Posterior vena cava (tissue), 2 donors: ENCODE measurements at regions not wholly inside any gene's neighbourhood (a gene's known extent, or its start where the extent isn't known, plus 50 kb on each side); places are given as distances from the start of the nearest gene placed in this dataset.
"Not testable (repeated sequence)": the region's sequence is repeated elsewhere in the genome, so short reads cannot be mapped to it uniquely, and the experiment has no call there.

ENCODE experiments used
- DNase-seq: peaks from one replicate; pipeline ENCODE4 v3.0.0-alpha.2; 2020; ENCODE audit warnings: low spot score
- intact Hi-C, 2 donors: fragments of 100-400 bp; cut with DNase I; formaldehyde crosslinking; loops; one replicate each; pipeline versions ENCODE4 v1.14.1 to v1.14.2; 2022 to 2023
- donor health status: DM: yes; HTN: yes; CAD: no.
- donor health status: DM: yes; HTN: yes; CAD: no.

DNA sequence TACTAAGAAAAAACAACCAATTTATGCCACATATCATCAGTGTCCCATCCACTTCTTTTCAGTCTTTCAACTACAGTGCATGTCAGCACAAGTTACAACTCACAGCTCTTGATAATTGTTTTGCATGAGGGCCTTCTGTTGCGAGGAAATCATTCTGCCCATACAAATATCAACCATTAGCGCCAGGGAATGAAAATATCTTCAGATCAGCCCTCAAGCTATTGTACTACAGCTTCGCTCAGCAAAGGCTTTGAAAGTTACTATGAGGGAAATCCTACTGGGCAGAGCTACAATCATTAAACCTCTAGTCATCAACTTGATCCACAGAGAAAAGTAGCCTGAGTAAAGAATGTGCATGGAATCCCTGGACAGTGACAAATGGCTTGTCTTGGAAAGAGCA, 1023.6 kb upstream of the HS3ST1 start:
- intact Hi-C loops, result no loop called here
- no peak for DNase-seq

DNA sequence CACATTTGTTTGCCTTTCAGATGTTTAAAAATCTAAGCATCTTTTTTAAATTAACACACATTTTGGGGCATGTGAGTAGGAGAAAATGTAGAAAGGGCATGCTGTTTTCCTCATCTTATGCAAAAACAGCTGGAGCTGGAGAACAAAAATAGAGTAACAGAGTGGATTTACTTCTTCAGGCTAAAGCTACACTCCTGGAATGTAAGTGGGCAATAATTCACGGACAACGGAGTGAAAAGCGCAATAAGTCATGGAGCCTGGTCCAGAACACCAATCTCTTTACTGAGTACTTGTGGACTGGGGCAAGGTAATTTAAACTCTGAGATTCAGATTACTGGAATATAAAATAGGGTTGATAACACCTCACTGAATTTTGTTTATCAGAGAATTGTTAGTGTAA, 1018.8 kb upstream of the HS3ST1 start:
- intact Hi-C loops, result no loop called here

DNA sequence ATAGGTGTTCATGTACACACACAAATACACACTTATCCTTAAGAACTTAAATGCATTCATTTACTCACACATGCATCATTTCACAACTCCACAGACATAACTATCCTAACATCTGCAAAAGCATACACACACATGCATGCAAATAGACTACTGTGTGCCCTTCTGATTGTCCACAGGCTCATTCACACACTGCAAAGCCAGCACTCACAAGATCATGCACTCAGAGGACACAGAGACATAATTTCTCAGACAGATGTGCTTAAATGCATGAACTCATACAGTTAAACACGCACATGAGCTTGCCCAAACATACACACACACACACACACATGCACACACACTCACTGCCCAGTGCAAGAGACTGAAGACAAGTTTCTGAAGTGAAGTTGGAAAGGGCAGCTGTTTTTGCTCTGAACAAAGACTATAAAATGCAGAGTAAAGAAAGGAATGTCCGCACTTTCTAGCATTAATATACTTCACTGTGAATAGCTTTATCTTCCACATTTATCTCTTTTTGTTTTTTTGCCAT, 1018.0 kb upstream of the HS3ST1 start:
- intact Hi-C loops, result no loop called here
- no peak for DNase-seq

More for the DNA sequence above, 1018.8 kb upstream of the HS3ST1 start:
- no peak for DNase-seq

DNA sequence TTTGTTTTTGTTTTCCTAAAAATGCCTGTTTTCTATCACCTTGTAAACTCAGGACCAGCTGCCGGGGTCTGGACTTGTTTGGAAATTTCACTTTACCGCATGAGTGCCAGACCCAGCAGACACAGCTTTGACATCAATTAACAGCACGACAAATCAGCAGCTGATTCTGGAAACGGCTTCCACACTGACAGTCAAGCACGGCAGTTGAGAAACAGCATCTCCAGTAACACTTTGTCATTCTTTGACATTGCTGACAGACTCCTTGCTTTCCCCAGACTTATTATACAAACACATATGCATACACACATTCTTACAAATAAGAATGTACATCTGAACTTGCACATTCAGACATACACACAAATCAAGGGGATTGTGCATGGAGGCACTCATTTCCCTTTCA, 1017.6 kb upstream of the HS3ST1 start:
- DNase-seq, result no peak
- intact Hi-C loops, result no loop called here

DNA sequence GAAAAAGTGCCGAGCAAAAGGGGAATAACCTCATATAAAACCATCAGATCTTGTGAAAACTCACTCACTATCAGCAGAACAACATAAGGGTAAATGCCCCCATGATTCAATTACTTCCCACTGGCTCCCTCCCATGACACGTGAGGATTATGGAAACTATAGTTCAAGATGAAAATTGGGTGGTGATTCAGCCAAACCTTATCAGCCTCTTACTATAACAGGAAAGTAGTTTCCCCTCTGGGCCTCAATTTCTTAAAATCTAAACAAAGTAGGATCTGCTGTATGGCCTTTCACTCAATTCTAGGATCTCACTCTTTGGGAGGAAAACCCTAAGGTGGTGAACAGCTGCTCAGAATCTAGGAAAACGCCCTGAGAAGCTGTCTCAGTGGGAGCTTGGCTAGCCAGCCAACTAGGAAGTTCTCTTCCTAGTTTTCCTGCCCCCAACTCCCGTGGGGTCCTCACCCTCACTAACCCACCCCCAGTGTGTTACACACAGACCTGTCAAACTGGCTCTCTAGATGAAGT, 1017.1 kb upstream of the HS3ST1 start:
- intact Hi-C loops, result no loop called here
- DNase-seq, result no peak

DNA sequence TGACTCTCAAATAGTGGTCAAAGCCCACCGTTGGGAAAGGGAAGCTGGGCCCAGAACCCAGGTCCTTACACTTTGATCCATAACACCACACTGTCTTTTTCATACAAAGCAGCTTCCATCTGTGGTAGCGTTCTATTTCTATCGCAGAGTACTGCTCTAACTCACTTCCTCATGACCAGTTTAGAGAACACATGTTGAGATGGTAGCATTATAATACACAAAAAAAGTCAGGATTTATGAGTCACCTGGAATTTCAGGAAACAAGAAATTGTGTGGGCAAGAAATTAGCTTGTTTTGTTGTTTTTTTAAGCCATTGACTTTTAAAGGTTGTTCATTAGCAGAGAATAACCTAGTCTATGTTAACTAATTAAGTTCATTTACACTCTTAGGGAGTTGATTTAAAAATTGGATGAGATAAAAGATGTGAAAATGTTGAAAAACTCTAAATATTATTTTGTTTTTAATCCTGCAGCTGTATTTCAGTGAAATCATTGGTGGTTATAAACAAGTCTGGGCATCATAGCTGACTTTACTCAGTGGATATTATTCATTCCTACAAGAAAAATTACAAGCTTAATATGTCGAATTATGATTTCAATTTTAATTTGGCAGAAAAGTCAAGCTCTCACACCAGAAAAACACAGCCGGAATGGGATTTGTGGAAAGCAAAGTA, 1011.1 kb upstream of the HS3ST1 start:
- DNase-seq, result no peak
- intact Hi-C loops, result no loop called here

DNA sequence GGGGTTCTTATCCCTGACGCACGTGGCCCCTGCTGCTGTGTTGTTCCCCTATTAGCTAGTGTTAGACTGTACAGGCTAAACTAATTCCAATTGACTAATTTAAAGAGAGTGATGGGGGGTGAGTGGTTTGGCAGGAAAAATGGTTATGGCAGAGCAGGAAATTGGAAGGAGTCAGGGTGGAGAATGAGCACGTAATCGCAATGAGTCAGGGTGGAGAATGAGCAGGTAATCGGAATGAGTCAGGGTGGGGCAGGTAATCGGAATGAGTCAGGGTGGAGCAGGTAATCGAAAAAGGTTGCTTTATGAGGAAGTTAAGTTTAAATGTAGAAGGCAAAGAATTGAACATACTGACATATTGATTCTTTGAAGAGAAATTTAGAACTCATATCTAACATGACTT, 1002.6 kb upstream of the HS3ST1 start:
- DNase-seq, intact Hi-C loops: not testable (repeated sequence)

DNA sequence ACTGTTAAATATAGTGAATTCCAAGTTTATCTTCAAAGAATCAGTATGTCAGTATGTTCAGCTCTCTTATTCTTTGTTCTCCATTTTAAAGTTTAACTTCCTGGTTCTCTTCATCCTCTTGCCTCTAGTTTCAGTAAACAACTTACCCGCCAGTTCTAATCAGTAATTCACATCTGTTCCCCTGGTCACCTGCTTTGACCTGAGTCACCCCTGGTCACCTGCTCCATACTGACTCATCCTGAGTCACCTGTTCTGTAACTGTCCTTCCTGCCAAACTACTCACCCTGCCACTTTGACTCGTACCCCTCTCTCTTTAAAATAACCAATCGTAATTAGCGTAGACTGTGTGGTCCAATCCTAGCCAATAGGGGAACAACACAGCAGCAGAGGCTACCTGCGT, 992.7 kb upstream of the HS3ST1 start:
- intact Hi-C loops, result no loop called here
- DNase-seq, result no peak

DNA sequence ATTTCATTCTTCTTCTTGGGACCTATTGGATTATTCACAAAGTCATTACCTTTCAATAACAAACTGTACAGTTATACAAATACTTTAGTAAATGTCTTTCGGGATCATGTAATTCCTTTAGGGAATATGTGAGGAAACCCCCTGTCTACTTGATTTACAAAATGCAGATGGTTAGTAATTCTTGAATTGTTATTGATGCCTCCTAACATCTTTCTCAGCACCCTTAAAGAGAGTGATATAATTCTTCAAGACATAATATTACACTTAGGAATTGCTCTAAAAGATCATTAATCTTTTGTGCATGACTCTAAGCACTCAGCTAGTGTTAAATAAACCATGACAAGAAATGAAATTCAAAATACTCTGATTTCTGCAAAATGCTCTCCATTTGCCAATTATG, 988.1 kb upstream of the HS3ST1 start:
- intact Hi-C loops, result loop anchor here in 1 of 2 donors (5.0 kb wide), 1 partner anchor 416 kb away; no protein-coding TSS in a partner anchor
- no peak for DNase-seq

DNA sequence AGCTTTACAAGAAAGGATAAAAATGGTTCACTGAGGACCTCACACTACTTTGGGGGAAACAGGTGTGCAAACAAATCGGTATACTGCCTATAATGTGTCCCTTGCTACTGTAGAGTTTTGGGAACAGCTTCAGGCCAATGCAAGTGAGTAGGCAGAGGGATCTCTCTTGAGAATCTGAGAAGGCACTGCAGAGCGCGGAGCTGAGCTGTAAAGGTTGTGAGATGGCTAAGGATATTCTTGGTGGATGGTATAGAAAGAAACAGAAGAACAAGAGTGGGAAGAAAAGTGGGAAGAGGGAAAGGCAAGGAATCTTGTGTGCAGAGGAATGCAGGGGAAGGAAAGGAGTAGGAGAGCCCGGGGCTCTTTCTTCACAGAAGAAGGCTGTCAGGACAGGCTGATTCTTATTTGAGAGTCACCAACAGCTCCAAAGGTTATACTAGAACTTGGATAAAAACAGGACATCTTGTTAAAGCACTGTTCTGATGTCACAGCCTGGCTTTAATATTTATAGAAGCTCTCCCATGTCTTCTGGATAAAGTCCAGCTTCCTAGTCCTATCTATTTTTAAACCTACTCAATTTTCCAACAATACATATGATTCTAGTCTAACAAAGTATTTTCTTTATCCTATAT, 985.6 kb upstream of the HS3ST1 start:
- intact Hi-C loops, result no loop called here
- no peak for DNase-seq

DNA sequence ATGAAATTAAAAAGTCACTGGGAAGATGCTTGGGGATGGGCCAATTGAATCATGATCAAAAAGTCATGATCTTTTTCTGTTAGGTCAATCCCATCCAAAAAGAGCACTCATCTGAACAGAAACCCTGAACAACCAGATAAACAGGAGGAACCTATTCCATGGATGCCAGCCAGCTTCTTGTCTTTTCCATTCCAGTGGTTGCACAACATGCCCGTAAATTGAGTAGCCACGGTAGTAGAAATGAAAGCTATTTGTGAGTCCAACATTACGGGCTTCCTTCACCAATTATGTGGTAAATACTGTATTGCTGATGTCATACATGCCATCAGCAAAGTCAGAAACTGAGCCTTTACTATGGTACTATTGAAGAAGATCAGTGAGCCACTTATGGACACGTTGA, 982.4 kb upstream of the HS3ST1 start:
- intact Hi-C loops, result no loop called here
- no peak for DNase-seq

DNA sequence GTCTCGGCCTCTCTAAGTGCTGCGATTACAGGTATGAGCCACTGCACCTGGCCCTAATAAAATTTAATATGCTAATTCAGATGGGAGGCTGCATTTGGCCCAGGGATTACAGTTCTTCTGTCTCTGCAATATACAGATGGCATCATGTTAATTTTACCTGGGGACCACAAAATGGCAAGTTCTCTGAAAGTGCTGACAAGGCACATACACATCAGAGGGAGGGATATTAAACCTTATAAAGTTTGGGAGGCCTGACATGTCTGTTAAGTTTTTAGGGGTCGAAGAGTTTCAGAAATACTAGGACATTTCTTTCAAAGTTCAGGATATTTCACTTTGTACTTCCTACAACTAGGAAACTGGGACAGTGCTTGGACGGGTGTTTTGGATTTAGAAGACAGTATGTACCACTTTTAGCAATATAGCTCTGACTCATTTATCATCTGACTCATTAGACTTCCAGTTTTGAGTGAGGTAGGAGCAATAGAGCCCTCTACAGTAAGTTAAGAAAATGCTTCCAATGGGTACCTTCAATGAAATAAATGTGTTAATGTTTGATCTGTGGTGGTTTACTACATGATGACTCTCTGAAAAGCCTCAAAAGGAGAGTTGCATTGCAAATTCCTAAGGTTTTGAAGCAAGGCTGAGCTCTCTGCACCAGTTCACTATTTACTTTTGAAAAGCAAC, 981.0 kb upstream of the HS3ST1 start:
- intact Hi-C loops, result no loop called here
- no peak for DNase-seq

DNA sequence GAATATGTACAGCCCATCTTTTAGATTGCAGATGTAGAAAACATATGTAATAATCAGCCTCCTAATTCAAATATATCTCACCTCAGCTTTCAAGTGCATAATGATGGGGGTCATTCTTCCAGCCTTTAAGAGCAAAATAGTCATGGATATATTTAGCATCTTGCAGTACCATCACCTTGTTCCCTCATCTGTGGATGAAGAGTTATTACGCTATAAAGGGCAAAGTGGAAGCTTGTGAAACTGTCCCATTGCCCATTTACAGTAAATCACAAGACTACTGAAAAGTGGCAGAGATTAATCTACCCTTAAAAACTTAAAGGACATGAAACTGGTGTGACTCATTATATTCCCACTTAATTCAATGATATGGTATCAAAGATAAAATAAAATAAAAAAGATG, 979.7 kb upstream of the HS3ST1 start:
- DNase-seq, result no peak
- intact Hi-C loops, result no loop called here

DNA sequence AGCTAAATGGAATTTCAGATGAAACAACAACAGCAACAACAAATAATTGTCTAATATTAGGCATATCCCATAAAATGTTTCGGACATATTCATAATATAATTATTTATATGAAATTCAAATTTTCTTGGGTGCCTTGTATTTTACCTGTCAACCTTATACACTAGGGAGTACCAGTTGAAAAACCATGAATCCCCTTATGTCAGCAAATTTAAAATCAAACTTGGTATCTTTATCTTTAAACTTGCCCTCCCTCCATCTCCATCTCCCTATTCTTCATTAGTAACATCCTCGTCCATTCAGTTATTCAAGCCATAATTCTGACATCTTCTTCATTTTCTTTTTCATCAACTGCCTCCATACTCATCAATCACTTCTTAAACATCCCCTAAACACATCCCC, 974.5 kb upstream of the HS3ST1 start:
- no peak for DNase-seq
- intact Hi-C loops, result no loop called here

DNA sequence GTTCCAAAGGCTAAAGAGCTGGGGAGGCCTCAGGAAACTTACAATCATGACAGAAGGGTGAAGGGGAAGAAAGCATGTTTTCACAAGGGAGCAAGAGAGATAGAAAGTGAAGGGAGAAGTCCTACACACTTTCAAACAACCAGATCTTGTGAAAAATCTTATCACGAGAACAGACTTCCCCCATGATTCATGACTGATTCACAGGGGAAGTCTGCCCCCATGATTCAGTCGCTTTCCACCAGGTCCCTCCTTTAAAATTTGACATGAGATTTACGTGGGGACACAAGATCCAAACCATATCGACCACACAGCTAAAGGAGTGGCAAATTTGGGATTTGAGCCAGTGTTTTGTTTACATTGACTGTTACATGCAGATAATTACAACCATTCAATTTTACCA, 971.1 kb upstream of the HS3ST1 start:
- DNase-seq, result no peak
- intact Hi-C loops, result no loop called here

DNA sequence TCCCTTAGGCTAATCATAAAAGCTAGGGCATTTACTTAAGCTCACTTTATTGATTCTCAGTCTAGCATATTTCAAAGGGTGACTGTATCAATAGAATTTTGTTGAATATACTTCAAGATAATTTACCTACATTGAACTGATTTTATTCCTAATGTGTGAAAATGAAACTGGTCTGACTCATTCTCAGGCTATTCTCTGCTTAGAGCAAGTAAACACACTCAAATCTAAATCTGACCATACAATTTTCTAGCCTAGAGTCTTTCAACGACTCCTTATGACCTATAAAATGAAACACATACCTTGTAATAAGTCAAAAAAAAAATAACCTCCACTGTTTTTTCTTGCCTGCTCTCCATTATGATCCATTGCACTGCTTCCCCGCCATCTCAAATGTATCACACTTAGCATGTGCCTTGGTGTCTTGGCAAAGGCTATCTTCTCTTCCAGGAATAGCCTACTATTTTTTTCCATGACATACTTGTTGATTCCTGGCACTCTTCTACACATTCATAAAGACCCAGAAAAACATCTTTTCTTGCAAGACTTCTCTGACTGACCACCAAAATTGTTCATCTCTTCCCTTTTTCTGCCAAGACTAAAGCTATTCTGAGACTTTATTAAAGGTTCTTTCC, 965.1 kb upstream of the HS3ST1 start:
- DNase-seq, result no peak
- intact Hi-C loops, result no loop called here

DNA sequence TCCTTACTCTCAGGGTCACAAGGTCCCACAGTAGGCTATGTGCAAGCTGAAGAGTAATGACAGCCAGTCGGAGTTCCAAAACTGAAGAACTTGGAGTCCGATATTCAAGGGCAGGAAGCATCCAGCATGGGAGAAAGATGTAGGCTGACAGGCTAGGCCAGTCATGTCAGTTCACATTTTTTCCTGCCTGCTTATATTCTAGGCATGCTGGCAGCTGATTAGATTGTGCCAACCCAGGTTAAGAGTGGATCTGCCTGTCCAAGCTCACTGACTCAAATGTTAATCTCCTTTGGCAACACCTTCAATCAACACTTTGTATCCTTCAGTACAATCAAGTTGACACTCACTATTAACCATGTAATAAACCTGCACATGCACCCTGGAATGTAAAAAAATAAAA, 960.9 kb upstream of the HS3ST1 start:
- intact Hi-C loops, result no loop called here
- no peak for DNase-seq

DNA sequence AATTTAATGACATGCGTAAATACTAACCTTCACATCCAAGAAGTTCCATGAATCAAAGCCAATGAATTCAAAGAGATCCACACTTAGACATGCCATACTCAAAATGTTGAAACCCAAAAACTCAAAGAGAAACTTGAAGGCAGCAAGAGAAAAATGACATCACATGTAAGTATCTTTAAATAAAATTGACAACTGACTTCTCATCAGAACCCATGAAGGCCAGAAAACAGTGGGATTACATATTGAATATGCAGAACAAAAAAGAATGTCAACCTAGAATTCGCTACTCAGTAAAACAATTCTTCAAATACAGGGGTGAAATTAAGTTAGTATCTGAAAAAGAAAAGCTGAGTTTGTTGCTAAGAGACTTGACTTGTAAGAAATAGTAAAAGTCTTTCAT, 953.9 kb upstream of the HS3ST1 start:
- intact Hi-C loops, result no loop called here
- no peak for DNase-seq

DNA sequence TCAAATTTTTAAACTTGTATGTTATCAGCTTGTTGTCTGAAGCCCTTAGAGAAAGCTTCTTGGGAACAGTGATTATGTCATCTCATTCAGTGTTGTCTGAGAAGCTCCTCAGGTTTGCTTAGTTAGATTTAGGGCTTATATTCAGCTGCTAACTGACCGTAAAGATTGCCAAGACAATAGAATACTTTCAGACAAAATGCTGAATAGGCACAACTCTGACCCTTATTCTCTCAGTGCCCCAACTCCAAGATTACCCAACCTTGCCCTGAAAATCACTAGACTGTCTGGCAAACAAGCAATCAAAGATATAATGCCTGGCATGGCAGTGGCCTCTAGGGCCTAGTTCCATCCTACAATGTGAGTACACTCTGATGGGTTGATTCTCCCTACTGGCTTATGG, 950.5 kb upstream of the HS3ST1 start:
- DNase-seq, result no peak
- intact Hi-C loops, result no loop called here

DNA sequence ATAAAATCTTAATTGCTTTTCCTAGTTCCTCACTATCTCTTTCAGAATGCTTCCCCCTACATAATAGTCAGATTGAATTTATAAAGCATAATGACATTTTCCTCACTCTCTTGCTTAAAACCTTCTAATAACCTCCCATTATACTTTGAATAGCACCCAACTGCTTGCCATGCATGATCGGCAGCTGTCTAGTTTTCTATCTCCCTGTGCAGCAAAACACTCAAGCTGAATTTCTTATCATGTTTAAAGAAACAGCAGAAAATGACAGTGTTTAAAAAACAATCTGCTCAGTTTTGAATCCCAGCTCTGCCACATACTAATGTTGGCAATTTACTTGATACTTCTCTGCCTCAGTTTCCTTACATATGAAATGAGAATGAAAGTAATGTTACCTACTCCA, 947.1 kb upstream of the HS3ST1 start:
- DNase-seq, result no peak
- intact Hi-C loops, result no loop called here
